Prostate gland (tissue), 2 donors: ENCODE measurements at regions not wholly inside any gene's neighbourhood (a gene's known extent, or its start where the extent isn't known, plus 50 kb on each side); places are given as distances from the start of the nearest gene placed in this dataset.

ENCODE experiments used
- DNase-seq: peaks from one replicate; pipeline ENCODE4 v3.0.0-alpha.2; 2019; ENCODE audit warnings: low spot score
- H3K27ac ChIP-seq, 2 donors: fragments of 200-600 bp; sonication (generic); 2 replicates each; pipeline ENCODE4 v1.5.1; 2017 to 2019
- H3K27me3 ChIP-seq: fragments of 200-600 bp; sonication (generic); replicated peaks from 2 replicates; pipeline ENCODE4 v1.5.1; 2019; ENCODE audit not compliant: insufficient read depth
- H3K36me3 ChIP-seq, 2 donors: fragments of 200-600 bp; sonication (generic); 1 replicate in 1 of 2; 2 replicates in 1 of 2; pipeline versions ENCODE4 v1.5.1 to v1.8.1; 2017 to 2019
- H3K4me1 ChIP-seq: fragments of 200-600 bp; sonication (generic); replicated peaks from 2 replicates; pipeline ENCODE4 v1.5.1; 2019
- H3K4me3 ChIP-seq, 2 donors: fragments of 200-600 bp; sonication (generic); 2 replicates each; pipeline ENCODE4 v1.5.1; 2017 to 2019
- H3K9me3 ChIP-seq: fragments of 200-600 bp; sonication (generic); 2 replicates; pipeline ENCODE4 v1.5.1; 2017
- CTCF ChIP-seq, 4 experiments: fragments of 200-600 bp in 2 of 4; fragments of 450-650 bp in 2 of 4; sonication (generic) in 2 of 4; IDR thresholded peaks; 1 replicate in 3 of 4; 2 replicates in 1 of 4; pipeline ENCODE4 v1.5.1; 2016 to 2019; ENCODE audit warnings: antibody characterized with exemption in 4 of 4, mild to moderate bottlenecking in 2 of 4, moderate library complexity in 2 of 4
- POLR2A ChIP-seq: fragments of 450-650 bp; IDR thresholded peaks from one replicate; pipeline ENCODE4 v1.6.1; 2016; ENCODE audit warnings: antibody characterized with exemption, mild to moderate bottlenecking
- POLR2AphosphoS5 ChIP-seq: sonication (generic); formaldehyde crosslinking; IDR thresholded peaks from one replicate; pipeline ENCODE4 v1.6.1; 2017; ENCODE audit warnings: antibody characterized with exemption
- WGBS: methylation state at CpG from one replicate; pipeline ENCODE4 v1.1.5; 2018; 5-methylcytosine and 5-hydroxymethylcytosine counted together
- intact Hi-C: fragments of 100-400 bp; cut with DNase I; formaldehyde crosslinking; loops from one replicate; pipeline ENCODE4 v1.14.2; 2022

- H3K4me3 ChIP-seq, result no peak overlapping the region
- no peak overlapping the region for H3K27ac ChIP-seq
- WGBS, result 95% methylated on average over 2 of the region's 2 CpGs
- H3K4me1 ChIP-seq, result no peaks in the 10 kb centered on the region
- intact Hi-C loops, result no loop called here
- H3K27me3 ChIP-seq, result no peaks in the 10 kb centered on the region
- no peak for DNase-seq
- no peaks in the 10 kb centered on the region for H3K9me3 ChIP-seq
- H3K36me3 ChIP-seq, result no peaks in the 10 kb centered on the region
- TF ChIP-seq CTCF (IDR thresholded peaks at IDR 0.05) (no peak), POLR2AphosphoS5 (no peak), POLR2A (no peak)
Observed at GRCh38 chr6:101203664-101204063, 189.8 kb upstream of the GRIK2 start.

DNA sequence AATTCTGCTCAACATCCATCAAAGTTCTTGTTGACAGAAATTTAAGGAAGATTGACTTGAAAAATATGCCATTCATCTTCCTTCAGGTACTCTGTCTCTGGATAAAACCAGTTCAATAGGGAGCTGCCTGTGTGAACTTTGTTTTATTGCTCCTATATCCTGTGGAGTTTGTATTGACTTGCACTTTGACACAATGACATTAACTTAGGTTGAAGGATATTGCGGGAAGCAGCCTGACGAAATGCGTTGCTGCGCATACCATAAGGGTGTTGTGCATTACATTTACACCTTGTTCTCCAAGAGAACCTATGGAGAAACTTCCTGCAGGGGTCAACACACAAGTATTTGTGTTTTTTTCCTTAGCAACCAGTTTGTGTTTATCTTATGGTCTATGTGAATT is 185.4 kb upstream of the GRIK2 start:
- no peak for DNase-seq
- H3K27ac ChIP-seq, result no peak overlapping the region
- H3K4me3 ChIP-seq, result no peak overlapping the region
- 47% methylated on average over 4 of the region's 4 CpGs for WGBS
- intact Hi-C loops, result no loop called here
- no peaks in the 10 kb centered on the region for H3K9me3 ChIP-seq
- no peaks in the 10 kb centered on the region for H3K27me3 ChIP-seq
- no peaks in the 10 kb centered on the region for H3K4me1 ChIP-seq
- TF ChIP-seq POLR2AphosphoS5 (no peak), POLR2A (no peak), CTCF (IDR thresholded peaks at IDR 0.05) (no peak)
- no peaks in the 10 kb centered on the region for H3K36me3 ChIP-seq

DNA sequence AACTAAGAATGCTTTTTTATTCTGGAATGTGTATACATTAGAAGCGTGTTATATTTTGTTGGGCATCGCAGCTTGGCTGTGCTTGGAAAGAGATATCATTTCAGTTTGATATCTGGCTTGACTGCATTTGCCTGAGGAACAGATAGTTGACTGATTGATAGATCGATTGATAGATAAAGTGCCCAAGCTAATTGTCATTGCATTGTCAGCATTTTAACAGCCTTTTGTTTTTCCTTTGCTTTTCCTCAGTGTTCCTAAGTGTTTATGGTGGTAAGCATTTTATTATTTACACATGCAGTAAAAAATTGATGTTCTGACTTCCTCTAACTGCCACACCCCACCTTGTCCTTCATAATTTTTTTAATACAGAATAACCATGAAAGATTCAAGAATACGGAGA is 180.9 kb upstream of the GRIK2 start:
- Histone ChIP-seq H3K27ac (no peak overlapping the region), H3K9me3 (no peaks in the 10 kb centered on the region), H3K4me1 (no peaks in the 10 kb centered on the region), H3K36me3 (no peaks in the 10 kb centered on the region), H3K27me3 (no peaks in the 10 kb centered on the region), H3K4me3 (no peak overlapping the region)
- WGBS, result 76% methylated on average over 4 of the region's 4 CpGs
- intact Hi-C loops, result no loop called here
- TF ChIP-seq CTCF (IDR thresholded peaks at IDR 0.05) (no peak), POLR2A (no peak), POLR2AphosphoS5 (no peak)
- no peak for DNase-seq

GRCh38 chr6:101222007-101222406 is 171.5 kb upstream of the GRIK2 start:
- no peaks in the 10 kb centered on the region for H3K36me3 ChIP-seq
- no peaks in the 10 kb centered on the region for H3K27me3 ChIP-seq
- H3K4me1 ChIP-seq, result no peaks in the 10 kb centered on the region
- no peaks in the 10 kb centered on the region for H3K9me3 ChIP-seq
- intact Hi-C loops, result no loop called here
- H3K4me3 ChIP-seq, result no peak overlapping the region
- TF ChIP-seq POLR2AphosphoS5, result no peak
- TF ChIP-seq POLR2A, result no peak
- TF ChIP-seq CTCF (IDR thresholded peaks at IDR 0.05), result no peak
- no peak for DNase-seq
- H3K27ac ChIP-seq, result no peak overlapping the region

- H3K27ac ChIP-seq, result no peak overlapping the region
- WGBS, result 89% methylated on average over 6 of the region's 6 CpGs
- intact Hi-C loops, result no loop called here
Observed at GRCh38 chr6:101224751-101225150, 168.8 kb upstream of the GRIK2 start.

More at GRCh38 chr6:101224751-101225150, 168.8 kb upstream of the GRIK2 start:
- DNase-seq, result no peak
- no peak overlapping the region for H3K4me3 ChIP-seq
- no peaks in the 10 kb centered on the region for H3K4me1 ChIP-seq
- H3K27me3 ChIP-seq, result no peaks in the 10 kb centered on the region
- no peaks in the 10 kb centered on the region for H3K36me3 ChIP-seq
- H3K9me3 ChIP-seq, result no peaks in the 10 kb centered on the region
- TF ChIP-seq POLR2A (no peak), POLR2AphosphoS5 (no peak), CTCF (IDR thresholded peaks at IDR 0.05) (no peak)
